Hematopoietic multipotent progenitor cell treated with erythropoietin and hydrocortisone succinate and interleukin-3 and kit ligand, for 4 days (in vitro differentiated cells): ENCODE measurements at regions not wholly inside any gene's neighbourhood (a gene's known extent, or its start where the extent isn't known, plus 50 kb on each side); places are given as distances from the start of the nearest gene placed in this dataset.

Experiments used
- DNase-seq: peaks from one replicate; pipeline ENCODE4 v3.0.0-alpha.2; 2015

DNA sequence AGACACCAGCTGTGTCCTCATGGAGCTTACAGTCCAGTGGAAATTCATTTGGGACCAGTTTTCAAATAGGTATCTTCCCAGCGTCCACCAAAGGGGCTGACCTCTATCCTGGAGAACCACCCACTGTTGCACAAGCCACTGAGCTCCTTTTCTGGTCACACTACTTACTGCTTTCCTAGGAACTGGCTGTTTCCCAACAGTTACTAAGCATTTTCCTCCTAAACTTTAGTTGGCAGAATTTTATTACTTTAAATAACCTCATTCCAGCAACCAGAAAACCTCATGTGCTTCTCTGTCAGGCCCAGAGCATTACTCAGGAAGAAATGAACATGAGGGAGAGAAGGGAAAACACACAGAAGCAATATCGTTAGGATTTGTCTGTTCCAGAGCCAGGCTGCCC is 183.1 kb downstream of the GPAM start:
- DNase-seq, result no peak

GRCh38 chr10:112002206-112002605 is 181.4 kb downstream of the GPAM start:
- no peak for DNase-seq

- DNase-seq, result no peak
Observed at GRCh38 chr10:112004075-112004474, 179.5 kb downstream of the GPAM start.

DNA sequence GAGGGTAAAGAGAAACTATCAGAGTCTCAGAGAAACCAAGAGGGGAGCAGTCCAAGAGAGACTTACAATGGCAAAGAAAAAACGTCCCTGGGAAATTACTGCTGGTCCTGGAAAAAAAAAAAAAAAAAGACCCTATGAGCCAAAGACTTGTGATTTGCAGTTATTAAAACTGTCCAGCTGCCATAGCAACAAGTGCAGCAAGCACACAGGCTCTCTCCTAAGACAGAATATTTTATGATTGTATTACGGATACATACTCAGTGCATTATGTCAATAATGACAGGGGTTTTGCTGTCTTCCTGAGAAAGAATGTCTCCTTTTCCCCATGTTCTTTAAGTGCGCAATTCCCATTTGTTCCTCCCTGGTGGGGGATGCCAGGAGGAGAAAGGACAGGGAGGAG is 178.5 kb downstream of the GPAM start:
- no peak for DNase-seq

GRCh38 chr10:112006407-112006806 is 177.2 kb downstream of the GPAM start:
- no peak for DNase-seq

- no peak for DNase-seq
Observed at GRCh38 chr10:112006831-112007230, 176.7 kb downstream of the GPAM start.

DNA sequence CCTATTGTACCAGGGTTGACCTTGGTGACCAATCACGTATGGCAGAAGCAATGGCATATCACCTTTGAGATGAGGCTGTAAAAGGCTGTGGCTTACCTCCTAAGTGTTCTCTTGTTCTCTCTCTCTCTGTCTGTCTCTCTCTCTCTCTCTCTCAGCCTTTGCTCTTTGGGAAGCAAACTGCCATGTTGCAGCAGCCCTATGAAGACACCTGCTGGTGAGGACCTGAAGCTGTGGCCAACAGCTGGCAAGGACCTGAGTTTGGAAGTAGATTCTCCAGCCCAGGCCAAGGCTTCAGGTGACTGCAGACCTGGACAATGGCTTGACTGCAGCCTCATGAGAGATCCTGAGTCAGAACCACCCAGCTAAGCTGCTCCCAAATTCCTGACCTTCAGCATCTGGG is 161.4 kb downstream of the GPAM start:
- DNase-seq, result no peak

DNA sequence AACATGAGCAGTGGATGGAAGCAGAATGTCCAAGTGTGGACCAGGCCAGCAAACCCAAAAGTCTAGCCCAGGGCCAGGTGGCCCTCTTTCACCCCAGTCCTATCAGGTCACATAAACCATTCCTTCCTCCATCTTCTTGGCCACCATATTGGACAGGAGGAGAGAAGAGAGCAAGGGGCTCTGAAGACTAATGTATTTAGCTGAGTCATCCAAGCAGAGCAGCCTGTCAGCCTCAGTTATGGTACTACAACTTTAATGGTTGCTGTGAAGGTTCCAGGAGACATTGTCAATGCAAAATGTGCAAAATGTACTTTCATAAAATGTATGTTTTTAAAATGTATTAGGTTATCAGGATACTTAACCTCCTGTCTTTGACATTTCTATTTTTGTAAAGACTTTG is 159.5 kb downstream of the GPAM start:
- no peak for DNase-seq

GRCh38 chr10:112025228-112025627 is 158.3 kb downstream of the GPAM start:
- DNase-seq, result no peak

GRCh38 chr10:112026438-112026837 is 157.1 kb downstream of the GPAM start:
- peak; percentile 2 for DNase-seq

- DNase-seq, result no peak
Observed at GRCh38 chr10:112027731-112028280, 155.8 kb downstream of the GPAM start.

GRCh38 chr10:112030431-112030830 is 153.1 kb downstream of the GPAM start:
- no peak for DNase-seq

DNA sequence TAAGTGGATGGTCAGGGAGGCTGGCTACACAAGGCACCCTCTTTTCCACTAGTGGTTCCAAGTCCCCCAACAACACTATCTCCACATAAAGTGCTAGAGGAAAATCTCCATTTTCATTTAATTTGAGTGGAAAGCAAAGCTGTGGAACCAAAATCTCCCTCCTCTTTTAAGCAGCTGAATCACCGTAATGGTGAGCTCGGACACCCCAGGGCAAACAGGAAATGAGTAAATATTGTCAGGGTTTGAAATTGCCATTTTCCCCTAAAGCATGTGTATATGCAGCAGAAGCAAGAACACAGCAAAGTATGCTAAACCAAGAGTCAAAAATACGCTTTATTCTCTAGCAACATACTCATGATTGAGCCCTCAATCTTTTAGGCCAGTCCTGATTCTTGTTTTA is 143.7 kb downstream of the GPAM start:
- DNase-seq, result no peak

DNA sequence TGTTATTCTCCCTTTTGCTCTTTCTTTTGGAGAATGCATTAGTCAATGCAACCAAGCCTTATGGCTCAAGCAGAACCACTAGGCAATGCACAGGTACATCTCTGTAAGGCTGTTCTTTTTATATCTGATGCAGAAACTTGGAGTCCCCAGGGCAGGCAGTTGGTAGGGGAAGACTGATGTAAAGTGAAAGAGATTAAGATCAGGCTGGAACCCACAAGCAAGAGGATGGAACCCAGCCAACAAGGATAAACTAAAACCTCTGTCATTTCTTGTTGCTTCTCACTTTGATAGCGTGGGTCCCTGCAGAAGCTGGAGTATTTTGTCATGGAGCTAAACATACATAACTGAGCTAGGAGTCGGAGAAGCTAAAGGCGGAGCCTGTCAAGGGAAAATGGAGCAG is 142.9 kb downstream of the GPAM start:
- peak; percentile 2 for DNase-seq

GRCh38 chr10:112045938-112046337 is 137.6 kb downstream of the GPAM start:
- no peak for DNase-seq

DNA sequence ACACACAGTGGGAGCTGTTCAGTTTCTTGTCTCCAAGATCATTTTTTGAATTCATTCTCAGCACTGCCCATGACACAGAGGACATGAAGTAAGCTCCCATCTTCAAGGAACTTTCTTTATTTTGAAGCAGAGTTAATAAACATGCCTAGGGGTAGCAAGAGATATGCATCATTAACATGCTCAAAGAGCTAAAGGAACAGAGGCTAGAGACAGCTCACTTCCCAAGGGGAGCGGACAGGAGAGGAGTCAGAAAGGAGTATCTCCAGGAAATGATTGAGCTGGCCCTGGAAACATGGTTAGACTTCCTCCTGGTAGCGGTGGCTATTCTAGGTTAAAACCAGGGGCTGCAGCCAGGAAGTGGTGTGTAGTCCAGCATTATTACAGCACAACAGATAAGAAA is 135.9 kb downstream of the GPAM start:
- no peak for DNase-seq

DNA sequence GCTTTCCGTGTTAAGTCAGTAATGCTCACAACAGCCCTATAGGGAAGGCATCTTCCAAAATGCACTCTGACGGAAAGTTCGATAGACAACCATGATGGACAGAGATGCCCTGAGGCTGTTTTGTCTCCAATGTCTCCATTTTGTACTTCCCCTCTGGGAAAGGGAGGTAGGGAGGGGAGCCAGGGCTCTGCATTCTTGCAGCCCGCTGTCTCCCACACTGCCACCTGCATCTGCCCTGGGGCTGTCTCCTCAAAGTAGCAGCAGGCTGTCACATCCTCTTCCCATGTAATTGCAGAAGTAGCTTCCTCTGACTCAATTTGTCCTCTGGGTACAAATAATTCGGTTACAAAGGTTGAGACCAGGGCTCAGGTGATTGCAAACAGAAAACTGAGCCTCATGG is 131.4 kb downstream of the GPAM start:
- DNase-seq, result no peak

GRCh38 chr10:112053895-112054294 is 129.7 kb downstream of the GPAM start:
- DNase-seq, result no peak

- DNase-seq, result no peak
Observed at GRCh38 chr10:112054516-112054915, 129.0 kb downstream of the GPAM start.

- DNase-seq, result no peak
Observed at GRCh38 chr10:112057072-112057471, 126.5 kb downstream of the GPAM start.

GRCh38 chr10:112059220-112059619 is 124.3 kb downstream of the GPAM start:
- DNase-seq, result no peak

- no peak for DNase-seq
Observed at GRCh38 chr10:112071596-112072133, 111.9 kb downstream of the GPAM start.

- no peak for DNase-seq
Observed at GRCh38 chr10:112078003-112078402, 105.6 kb downstream of the GPAM start.

GRCh38 chr10:112080231-112080630 is 103.3 kb downstream of the GPAM start:
- no peak for DNase-seq

DNA sequence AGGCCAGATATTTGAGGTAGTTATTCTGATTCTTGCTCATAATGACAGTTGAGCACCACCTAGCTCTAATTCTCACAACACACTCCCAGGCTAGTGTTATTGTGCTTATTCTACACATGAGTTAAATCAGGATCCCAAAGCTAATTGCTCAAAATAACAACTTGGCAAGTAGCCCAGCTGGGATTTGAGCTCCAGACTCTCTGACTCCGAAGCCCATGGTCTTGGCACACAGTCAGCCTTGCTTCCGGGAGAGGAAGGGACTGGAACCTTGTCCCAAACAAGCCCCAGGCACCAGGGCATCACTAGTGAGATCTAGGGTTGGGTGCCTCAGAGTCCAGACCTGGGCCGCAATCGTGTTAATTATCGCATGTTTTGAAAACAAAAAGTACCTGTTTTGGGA is 101.4 kb downstream of the GPAM start:
- DNase-seq, result no peak

DNA sequence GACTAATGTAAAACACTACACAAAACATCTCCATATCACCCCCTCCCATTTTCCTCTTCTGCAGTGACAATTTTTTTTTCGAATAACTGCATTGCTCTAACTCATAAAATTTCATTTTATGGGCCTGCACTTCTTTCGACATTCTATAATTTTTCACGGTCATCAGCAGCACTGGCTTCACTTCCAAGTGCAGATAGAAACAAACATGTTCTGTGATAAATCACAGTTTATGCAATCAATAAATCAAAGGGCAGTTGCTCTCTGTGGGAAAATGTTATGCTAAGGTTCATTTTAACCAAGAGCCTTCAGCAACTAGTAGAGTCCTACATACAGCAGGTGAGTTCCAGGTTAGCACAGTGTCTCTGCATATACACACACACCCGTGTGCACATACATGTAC is 100.1 kb downstream of the GPAM start:
- no peak for DNase-seq
